ENCODE measurements at regions not wholly inside any gene's neighbourhood (a gene's known extent, or its start where the extent isn't known, plus 50 kb on each side); places are given as distances from the start of the nearest gene placed in this dataset.

DNA sequence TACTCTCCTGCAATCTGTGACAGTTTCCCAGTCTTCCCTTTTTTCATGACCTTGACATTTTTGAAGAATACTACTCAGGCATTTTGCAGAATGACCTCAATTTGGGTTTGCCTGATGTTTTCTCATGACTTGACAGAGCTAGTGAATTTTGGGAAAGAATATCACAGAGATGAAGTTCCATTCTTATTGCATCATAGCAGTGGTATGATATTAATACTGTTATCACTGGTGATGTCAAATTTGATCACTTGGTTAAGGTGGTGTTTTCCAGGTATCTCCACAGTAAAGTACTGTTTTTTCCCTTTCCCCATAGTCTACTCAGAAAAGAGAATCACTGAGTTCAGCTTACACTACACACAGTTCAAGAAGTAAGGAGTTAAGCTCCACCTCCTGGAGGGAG lies 56.2 kb upstream of the XPA start:
- Histone ChIP-seq H3K4me1 (ENCODE audit: low read depth) (no peaks in the 10 kb centered on the region), H3K27me3 (peaks cover 40% of the 10 kb centered on the region), H3K36me3 (no peaks in the 10 kb centered on the region), H3K9me3 (ENCODE audit: low read depth) (no peaks in the 10 kb centered on the region), H3K4me3 (no peak overlapping the region), H3K27ac (no peak overlapping the region)
- TF ChIP-seq, protein P1, sequence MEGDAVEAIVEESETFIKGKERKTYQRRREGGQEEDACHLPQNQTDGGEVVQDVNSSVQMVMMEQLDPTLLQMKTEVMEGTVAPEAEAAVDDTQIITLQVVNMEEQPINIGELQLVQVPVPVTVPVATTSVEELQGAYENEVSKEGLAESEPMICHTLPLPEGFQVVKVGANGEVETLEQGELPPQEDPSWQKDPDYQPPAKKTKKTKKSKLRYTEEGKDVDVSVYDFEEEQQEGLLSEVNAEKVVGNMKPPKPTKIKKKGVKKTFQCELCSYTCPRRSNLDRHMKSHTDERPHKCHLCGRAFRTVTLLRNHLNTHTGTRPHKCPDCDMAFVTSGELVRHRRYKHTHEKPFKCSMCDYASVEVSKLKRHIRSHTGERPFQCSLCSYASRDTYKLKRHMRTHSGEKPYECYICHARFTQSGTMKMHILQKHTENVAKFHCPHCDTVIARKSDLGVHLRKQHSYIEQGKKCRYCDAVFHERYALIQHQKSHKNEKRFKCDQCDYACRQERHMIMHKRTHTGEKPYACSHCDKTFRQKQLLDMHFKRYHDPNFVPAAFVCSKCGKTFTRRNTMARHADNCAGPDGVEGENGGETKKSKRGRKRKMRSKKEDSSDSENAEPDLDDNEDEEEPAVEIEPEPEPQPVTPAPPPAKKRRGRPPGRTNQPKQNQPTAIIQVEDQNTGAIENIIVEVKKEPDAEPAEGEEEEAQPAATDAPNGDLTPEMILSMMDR (IDR thresholded peaks at IDR 0.05; ENCODE audit: low read depth, low read length) = no peak
- no peak for DNase-seq (ENCODE audit: low read depth in 1 of 2, low spot score in 1 of 2)

DNA sequence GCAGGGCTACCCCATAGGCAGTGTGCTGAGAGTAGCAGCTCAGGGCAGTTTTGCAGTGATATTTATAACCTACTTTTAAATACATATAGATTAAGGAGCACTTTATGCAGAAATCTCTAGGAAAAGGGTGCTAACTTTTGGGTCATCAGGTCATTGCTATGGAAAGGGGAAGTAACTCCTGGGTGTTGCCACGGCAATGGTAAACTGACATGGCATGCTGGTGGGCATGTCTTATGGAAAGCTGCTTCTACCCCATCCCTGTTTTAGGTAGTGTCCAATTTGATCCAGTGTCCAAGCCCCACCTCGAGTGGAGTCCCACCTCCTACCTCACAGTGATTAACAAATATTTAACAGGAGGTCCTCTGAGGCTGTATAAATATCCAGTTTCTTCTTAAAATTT lies 56.8 kb upstream of the XPA start:
- no peaks in the 10 kb centered on the region for H3K36me3 ChIP-seq
- H3K4me1 ChIP-seq (ENCODE audit: low read depth) = no peaks in the 10 kb centered on the region
- H3K9me3 ChIP-seq (ENCODE audit: low read depth) = no peaks in the 10 kb centered on the region
- peaks cover 39% of the 10 kb centered on the region for H3K27me3 ChIP-seq
- H3K27ac ChIP-seq = no peak overlapping the region
- no peak overlapping the region for H3K4me3 ChIP-seq
- TF ChIP-seq, protein P1 (IDR thresholded peaks at IDR 0.05; ENCODE audit: low read depth, low read length) = no peak
- DNase-seq (ENCODE audit: low read depth in 1 of 2, low spot score in 1 of 2) = no peak

DNA sequence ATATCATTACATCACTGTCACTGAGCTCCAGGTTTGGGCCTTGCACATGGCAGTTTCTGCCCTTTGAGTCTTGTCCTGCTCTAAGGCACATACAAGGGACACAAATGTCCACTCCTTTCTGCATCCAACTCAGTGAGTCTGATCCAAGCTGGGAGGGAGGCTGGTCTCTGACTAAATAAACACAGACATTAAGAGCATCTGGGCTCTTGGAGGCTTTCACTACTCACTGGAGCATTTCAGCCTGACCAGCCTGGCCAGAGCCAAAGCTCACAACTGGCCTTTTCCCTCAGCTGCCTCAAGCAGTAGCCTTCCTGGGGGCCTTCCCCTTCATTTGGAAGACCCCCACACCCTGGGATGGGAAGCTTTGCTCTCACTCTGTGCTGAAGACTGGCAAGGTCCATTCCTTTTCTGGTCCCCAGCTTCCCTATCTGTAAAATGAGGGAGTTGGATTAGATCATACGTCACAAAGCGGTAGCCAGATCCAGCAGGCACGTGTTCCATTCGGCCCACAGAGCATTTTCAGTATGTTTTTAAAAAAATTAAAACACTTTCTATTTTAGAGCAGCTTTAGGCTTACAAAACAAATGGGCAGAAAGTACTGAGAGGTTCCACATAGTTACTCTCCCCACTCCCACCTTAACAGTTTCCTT lies 58.6 kb upstream of the XPA start:
- TF ChIP-seq, protein P1 (IDR thresholded peaks at IDR 0.05; ENCODE audit: low read depth, low read length) = no peak

DNA sequence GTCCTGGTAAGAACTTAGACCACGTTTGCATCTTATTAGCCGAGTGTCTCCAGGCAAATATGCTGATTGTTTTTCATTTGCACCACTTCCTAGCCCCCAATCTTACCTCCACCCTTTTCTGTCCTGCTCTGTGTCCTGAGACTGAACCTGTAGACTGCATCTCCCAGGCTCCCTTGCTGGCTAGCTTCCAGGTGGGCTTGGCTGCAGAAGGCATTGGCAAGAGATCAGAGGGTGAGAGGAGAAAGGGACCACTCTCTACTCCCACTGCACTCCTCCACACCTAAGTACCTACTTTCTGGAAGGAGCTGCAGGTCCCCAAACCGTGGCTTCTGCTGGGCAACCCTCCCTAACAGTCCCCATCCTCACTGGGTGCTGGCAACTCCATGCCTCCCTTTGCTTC lies 59.9 kb upstream of the XPA start:
- peaks cover 34% of the 10 kb centered on the region for H3K27me3 ChIP-seq
- no peak overlapping the region for H3K27ac ChIP-seq
- no peak overlapping the region for H3K4me3 ChIP-seq
- H3K36me3 ChIP-seq = no peaks in the 10 kb centered on the region
- H3K4me1 ChIP-seq (ENCODE audit: low read depth) = no peaks in the 10 kb centered on the region
- TF ChIP-seq, protein P1 (IDR thresholded peaks at IDR 0.05; ENCODE audit: low read depth, low read length) = no peak
- no peak for DNase-seq (ENCODE audit: low read depth in 1 of 2, low spot score in 1 of 2)
- H3K9me3 ChIP-seq (ENCODE audit: low read depth) = no peaks in the 10 kb centered on the region

More for the DNA sequence above, 58.6 kb upstream of the XPA start:
- Histone ChIP-seq H3K4me1 (ENCODE audit: low read depth) (no peaks in the 10 kb centered on the region), H3K9me3 (ENCODE audit: low read depth) (no peaks in the 10 kb centered on the region), H3K27me3 (peaks cover 31% of the 10 kb centered on the region), H3K27ac (no peak overlapping the region), H3K36me3 (no peaks in the 10 kb centered on the region), H3K4me3 (no peak overlapping the region)
- DNase-seq (ENCODE audit: low read depth in 1 of 2, low spot score in 1 of 2) = no peak

DNA sequence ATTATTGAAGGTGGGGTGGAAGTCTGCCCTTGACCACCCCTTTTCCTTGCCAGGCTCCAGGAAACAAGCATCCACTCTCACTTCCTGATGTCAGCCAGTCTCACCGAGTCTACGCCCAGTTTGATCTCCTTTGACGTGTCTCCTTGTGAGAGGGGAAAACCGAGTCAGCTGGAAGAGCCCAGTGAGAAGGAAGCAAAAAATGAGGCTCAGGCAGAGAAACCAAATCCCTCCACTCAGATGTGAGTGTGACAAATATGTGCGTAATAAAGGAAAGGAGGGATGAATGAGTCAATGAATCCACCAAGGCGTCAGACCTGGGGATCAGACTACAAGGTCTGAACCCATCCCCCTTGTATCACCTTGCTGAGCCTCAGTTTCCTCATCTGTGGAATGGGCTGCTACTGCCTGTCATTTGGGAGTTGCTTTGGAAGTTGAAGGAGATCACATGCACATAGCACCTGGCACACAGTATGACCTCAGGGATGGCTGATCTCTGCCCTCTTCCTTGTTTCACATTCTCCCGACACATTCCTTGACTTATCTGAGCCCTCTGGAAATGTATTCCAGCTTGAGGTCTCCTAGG lies 61.3 kb upstream of the XPA start:
- Histone ChIP-seq H3K27me3 (peaks cover 37% of the 10 kb centered on the region), H3K27ac (no peak overlapping the region), H3K36me3 (no peaks in the 10 kb centered on the region), H3K9me3 (ENCODE audit: low read depth) (no peaks in the 10 kb centered on the region), H3K4me3 (no peak overlapping the region), H3K4me1 (ENCODE audit: low read depth) (no peaks in the 10 kb centered on the region)
- TF ChIP-seq, protein P1 (IDR thresholded peaks at IDR 0.05; ENCODE audit: low read depth, low read length) = no peak
- no peak for DNase-seq (ENCODE audit: low read depth in 1 of 2, low spot score in 1 of 2)
